Retinal pigment epithelial cell (primary cell): ENCODE measurements at regions not wholly inside any gene's neighbourhood (a gene's known extent, or its start where the extent isn't known, plus 50 kb on each side); places are given as distances from the start of the nearest gene placed in this dataset.

Experiments used
- DNase-seq: peaks from one replicate; pipeline ENCODE4 v3.0.0-alpha.2; 2010; ENCODE audit warnings: low read depth
- H3K4me3 ChIP-seq: 2 replicates; pipeline ENCODE4 v1.5.1; 2011; ENCODE audit warnings: mild to moderate bottlenecking, low read length, control low read depth, moderate library complexity
- TF ChIP-seq, protein P1 (sequence below): conservative IDR thresholded peaks from 2 replicates; pipeline ENCODE4 v1.5.1; 2011; ENCODE audit warnings: low read depth, low read length, control low read depth, inconsistent platforms

DNA sequence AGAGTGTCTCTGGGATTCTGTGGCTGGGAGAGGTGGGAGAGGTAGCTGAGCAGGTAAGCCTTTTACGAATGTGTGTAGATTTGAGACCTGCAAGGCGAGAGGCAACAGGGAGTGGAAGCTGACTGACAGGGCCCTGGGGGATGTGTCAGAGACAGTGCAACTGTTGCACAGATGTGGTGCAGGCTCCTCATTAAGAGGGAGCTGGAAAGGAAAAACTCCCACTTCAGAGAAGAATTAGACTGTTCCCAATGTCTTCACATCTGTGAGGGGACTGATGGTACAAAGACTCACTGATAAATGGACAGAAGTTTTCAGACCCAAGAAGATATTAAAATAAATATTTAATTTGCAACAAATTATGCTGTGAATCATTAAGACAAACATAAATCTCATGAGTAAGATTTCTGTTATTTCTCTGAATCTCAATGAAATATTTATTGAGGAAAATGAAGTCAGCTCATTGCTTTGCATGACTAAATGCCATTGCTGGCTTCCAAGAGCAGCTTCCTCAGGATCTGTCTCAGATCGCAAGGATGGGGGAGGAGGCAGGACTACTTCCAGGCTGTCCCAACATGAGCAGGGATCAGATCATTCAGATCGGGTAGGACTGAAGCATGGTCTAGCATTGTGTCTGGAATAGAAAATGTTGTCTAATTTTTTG, 127.3 kb upstream of the ROPN1 start:
- TF ChIP-seq, protein P1, sequence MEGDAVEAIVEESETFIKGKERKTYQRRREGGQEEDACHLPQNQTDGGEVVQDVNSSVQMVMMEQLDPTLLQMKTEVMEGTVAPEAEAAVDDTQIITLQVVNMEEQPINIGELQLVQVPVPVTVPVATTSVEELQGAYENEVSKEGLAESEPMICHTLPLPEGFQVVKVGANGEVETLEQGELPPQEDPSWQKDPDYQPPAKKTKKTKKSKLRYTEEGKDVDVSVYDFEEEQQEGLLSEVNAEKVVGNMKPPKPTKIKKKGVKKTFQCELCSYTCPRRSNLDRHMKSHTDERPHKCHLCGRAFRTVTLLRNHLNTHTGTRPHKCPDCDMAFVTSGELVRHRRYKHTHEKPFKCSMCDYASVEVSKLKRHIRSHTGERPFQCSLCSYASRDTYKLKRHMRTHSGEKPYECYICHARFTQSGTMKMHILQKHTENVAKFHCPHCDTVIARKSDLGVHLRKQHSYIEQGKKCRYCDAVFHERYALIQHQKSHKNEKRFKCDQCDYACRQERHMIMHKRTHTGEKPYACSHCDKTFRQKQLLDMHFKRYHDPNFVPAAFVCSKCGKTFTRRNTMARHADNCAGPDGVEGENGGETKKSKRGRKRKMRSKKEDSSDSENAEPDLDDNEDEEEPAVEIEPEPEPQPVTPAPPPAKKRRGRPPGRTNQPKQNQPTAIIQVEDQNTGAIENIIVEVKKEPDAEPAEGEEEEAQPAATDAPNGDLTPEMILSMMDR = no peak
- H3K4me3 ChIP-seq = no peak overlapping the region
- DNase-seq = no peak

DNA sequence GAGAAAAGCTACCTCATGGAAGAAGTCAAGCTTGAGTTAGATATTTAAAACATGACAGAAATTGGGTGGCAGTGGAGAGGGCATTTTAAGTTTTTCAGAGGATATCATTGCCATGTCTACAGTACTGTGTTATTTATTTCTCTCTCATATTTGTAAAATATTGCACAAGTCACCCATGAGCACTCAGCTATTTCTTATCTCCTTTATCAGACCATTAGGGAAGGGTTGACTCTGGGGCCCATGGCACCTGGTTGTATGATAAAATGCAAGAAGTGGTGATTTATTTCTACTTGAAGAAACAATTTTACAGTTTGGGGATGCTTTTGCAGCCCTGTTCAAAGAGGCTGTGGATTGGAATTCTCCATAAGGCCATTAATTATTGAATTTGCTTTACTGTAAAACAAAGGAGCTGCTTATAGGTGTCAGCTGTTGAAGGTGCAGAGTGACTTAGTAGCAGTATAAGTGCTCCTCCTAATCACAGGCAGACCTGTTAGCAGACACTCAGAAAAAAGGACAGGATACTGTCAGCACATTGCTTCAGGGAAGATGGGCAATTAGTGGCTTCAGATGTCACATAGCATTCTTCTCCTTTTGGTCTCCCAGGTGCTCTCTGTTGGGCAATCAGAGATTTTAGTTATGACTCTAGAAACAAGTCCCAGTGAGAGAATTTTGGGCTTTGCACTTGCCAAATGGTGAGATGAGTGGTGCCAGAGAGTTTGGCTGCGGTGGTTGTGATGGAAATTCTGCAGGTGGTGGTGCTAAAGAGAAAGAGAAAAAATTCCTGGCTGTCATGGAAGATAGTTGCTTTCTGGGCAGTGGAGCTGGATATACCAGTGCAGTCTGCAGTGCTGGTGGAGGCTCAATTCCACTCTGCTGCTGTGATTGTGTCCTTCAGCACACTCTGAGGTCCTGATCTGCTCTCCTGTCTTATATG, 129.7 kb upstream of the ROPN1 start:
- DNase-seq = no peak

DNA sequence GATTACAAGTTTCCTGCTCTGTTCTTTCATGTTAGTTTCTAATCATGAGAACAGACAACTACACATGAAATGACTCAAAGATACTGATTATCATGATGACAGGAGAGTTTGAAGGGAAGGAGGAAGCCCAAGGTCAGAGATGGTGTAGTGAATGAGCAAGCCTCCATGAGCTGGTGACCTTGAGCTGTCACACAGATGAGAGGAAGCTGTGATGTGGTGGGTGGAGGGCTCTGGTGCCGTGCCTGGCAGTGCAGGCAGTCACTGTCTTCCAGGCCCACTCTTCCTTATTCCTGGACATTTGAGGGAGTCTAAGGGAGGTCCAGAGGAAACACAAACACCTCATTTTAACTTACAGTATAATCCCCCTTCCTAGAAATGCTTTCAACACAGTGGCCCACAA, 133.4 kb upstream of the ROPN1 start:
- TF ChIP-seq, protein P1 = no peak
- DNase-seq = no peak
- H3K4me3 ChIP-seq = no peak overlapping the region

More for the DNA sequence above, 129.7 kb upstream of the ROPN1 start:
- no peak overlapping the region for H3K4me3 ChIP-seq
- TF ChIP-seq, protein P1 = no peak

DNA sequence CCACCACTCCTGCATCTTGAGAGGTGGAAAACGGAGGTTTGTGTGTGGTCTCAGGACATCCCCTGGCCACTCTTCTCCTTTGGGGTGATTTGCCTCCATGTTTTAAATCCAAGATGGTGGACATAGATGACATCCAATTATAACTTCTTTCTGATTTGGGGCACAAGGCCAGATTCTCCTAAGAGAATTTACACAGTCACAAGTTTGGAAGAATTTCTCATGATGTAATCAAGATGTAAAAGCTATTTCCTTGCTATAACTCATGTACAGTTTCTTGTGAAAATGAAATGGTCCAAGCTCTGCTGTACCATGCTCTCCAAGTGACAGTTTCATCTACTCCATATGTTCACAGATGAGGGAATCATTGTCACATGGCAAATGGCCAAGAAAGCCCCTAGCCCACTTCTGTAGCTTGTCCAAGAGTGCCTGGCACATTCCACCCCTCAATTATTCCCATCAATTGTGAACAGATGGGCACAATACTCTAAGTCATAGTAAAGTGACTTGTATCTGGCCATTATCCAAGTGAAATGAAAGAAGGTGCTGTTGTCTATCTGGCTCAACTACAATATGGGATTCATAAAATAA, 134.6 kb upstream of the ROPN1 start:
- TF ChIP-seq, protein P1 = no peak
- H3K4me3 ChIP-seq = no peak overlapping the region
- no peak for DNase-seq

DNA sequence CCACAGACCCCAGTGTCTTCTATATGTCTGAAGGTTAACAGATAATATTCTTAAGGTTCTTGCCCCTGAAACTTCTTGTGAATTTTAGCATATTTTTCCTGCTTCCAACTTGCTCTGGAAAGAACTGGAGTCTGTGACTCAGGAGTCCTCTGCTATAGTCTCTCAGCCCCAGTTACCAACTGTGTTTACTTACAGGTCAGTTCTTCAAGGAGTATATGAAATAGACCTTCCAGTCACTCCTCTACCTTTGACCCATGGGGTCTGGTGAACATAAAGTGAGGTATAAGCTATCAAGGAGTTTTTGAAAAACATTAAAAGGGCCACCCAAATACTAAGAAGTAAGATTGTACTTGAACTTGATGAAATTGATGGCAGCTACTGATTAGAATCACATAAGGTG, 139.2 kb upstream of the ROPN1 start:
- no peak overlapping the region for H3K4me3 ChIP-seq
- TF ChIP-seq, protein P1 = no peak
- no peak for DNase-seq

DNA sequence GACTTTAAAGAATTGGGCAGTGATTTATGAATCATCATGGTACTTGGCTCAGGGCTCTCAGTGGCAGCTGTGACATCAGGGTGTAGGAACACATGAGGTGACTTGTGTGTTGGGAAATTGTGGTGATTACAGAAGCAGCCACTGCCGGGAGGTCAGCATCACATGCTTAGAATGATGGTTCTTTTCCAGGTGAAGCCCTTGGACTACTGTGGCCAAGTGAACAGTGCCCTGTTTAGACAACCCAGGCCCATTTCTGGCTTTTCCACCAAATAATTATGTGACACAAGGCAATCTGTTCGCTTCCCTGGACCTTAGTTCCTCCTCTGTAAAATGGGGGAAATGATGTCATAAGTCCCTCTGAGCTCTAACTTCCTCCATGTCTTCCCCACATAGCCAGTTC, 139.7 kb upstream of the ROPN1 start:
- TF ChIP-seq, protein P1 = no peak
- DNase-seq = no peak
- no peak overlapping the region for H3K4me3 ChIP-seq
